HepG2 (cell line): ENCODE measurements at regions not wholly inside any gene's neighbourhood (a gene's known extent, or its start where the extent isn't known, plus 50 kb on each side); places are given as distances from the start of the nearest gene placed in this dataset.

ENCODE experiments used
- ATAC-seq: fragments of 200-7000 bp; cut with Tn5 transposase; 3 replicates; pipeline ENCODE4 v1.9.1; 2020; ENCODE audit warnings: mild to moderate bottlenecking, moderate library complexity
- BruUV-seq: library from RNA; stranded (reverse); fragments of 400-500 nt; replicated peaks from 2 replicates; lab custom pipeline; 2021; lab: Mats Ljungman, UMichigan
- CTCF ChIA-PET: fragments of 300-600 bp; formaldehyde crosslinking; extraction: SDS; loops from one replicate; lab custom pipeline; 2021; ENCODE audit warnings: low total read pairs, inconsistent platforms, low intra/inter-chr PET ratio; lab: Yijun Ruan, JAX
- POLR2A ChIA-PET: fragments of 350-600 bp; sonication (Branson Sonifier 250); formaldehyde crosslinking; loops from one replicate; lab custom pipeline; 2020; ENCODE audit warnings: antibody characterized with exemption, inconsistent platforms; lab: Yijun Ruan, JAX
- DNase-seq: peaks from one replicate; pipeline ENCODE4 v3.0.0-alpha.2; 2015; ENCODE audit warnings: low spot score
- FAIRE-seq: peaks from 3 replicates; lab custom pipeline; 2011; peaks lifted over from hg19 to GRCh38; lab: Jason Lieb, UNC
- H2AFZ ChIP-seq: one replicate; pipeline ENCODE4 v1.6.1; 2011; ENCODE audit warnings: low read length, inconsistent platforms
- H3K27ac ChIP-seq: fragments of 300-600 bp; 3 replicates; pipeline ENCODE4 v1.8.0; 2011; ENCODE audit warnings: mixed run types, mild to moderate bottlenecking, mixed read lengths, low read length, inconsistent platforms; ENCODE audit not compliant: insufficient read depth; ENCODE audit errors: extremely low read length
- H3K27me3 ChIP-seq, 2 experiments: fragments of 200-600 bp in 1 of 2; 2 replicates in 1 of 2; 3 replicates in 1 of 2; pipeline versions ENCODE4 v1.6.0 to v1.8.0; 2011; ENCODE audit warnings: low read length in 2 of 2, mild to moderate bottlenecking in 2 of 2, moderate library complexity in 2 of 2, inconsistent platforms in 1 of 2; ENCODE audit not compliant: insufficient read depth in 2 of 2, control insufficient read depth in 1 of 2
- H3K36me3 ChIP-seq, 2 experiments: fragments of 200-600 bp in 1 of 2; replicated peaks in 1 of 2; 2 replicates in 1 of 2; 3 replicates in 1 of 2; pipeline versions ENCODE4 v1.5.1 to v1.8.0; 2011; ENCODE audit warnings: low read length in 2 of 2, inconsistent platforms in 1 of 2; ENCODE audit not compliant: insufficient read depth in 2 of 2, control insufficient read depth in 1 of 2
- H3K4me1 ChIP-seq: 2 replicates; pipeline ENCODE4 v1.5.1; 2012; ENCODE audit warnings: low read length, inconsistent platforms; ENCODE audit not compliant: insufficient read depth
- H3K4me2 ChIP-seq: 2 replicates; pipeline ENCODE4 v1.6.0; 2011; ENCODE audit warnings: low read depth, low read length, inconsistent platforms
- H3K4me3 ChIP-seq, 3 experiments: fragments of 200-600 bp in 1 of 3; sonication (generic), shearing (Covaris generic) in 1 of 3; replicated peaks in 1 of 3; 2 replicates each; pipeline ENCODE4 v1.5.1; 2011 to 2016; ENCODE audit warnings: low read length in 3 of 3, inconsistent platforms in 2 of 3, low read depth in 2 of 3, mild to moderate bottlenecking in 2 of 3, control low read depth in 1 of 3, mixed read lengths in 1 of 3; ENCODE audit not compliant: insufficient read depth in 1 of 3
- H3K79me2 ChIP-seq: one replicate; pipeline ENCODE4 v1.6.1; 2011; ENCODE audit warnings: low read length, inconsistent platforms; ENCODE audit not compliant: insufficient read depth
- H3K9ac ChIP-seq: 2 replicates; pipeline ENCODE4 v1.6.0; 2011; ENCODE audit warnings: mild to moderate bottlenecking, low read depth, low read length, inconsistent platforms; ENCODE audit not compliant: insufficient read depth
- H3K9me3 ChIP-seq: 2 replicates; pipeline ENCODE4 v1.5.1; 2012; ENCODE audit warnings: mild to moderate bottlenecking, low read length
- H4K20me1 ChIP-seq: 2 replicates; pipeline ENCODE4 v1.6.0; 2011; ENCODE audit warnings: inconsistent platforms, mild to moderate bottlenecking, low read length, moderate library complexity; ENCODE audit not compliant: insufficient read depth
- CREB3 ChIP-seq: sonication (generic); formaldehyde crosslinking; IDR thresholded peaks from 2 replicates; pipeline ENCODE4 v1.5.0; 2020; ENCODE audit warnings: missing genetic modification reagents
- EED ChIP-seq: sonication (generic); formaldehyde crosslinking; IDR thresholded peaks from 2 replicates; pipeline ENCODE4 v1.5.0; 2020; ENCODE audit warnings: mild to moderate bottlenecking, missing genetic modification reagents
- GATA4 ChIP-seq: sonication (generic); IDR thresholded peaks from 2 replicates; pipeline ENCODE4 v1.6.1; 2016; ENCODE audit warnings: antibody characterized with exemption, low read depth, borderline replicate concordance
- HMGA1 ChIP-seq: sonication (generic); formaldehyde crosslinking; conservative IDR thresholded peaks from 2 replicates; pipeline ENCODE4 v1.4.0; 2020; ENCODE audit warnings: missing genetic modification reagents
- JARID2 ChIP-seq: sonication (generic); formaldehyde crosslinking; IDR thresholded peaks from 2 replicates; pipeline ENCODE4 v1.8.1; 2023; ENCODE audit warnings: missing genetic modification reagents, inconsistent platforms; ENCODE audit not compliant: insufficient replicate concordance
- KLF9 ChIP-seq: IDR thresholded peaks from 2 replicates; pipeline ENCODE4 v1.6.1; 2016; ENCODE audit warnings: low read depth
- THRA ChIP-seq: sonication (generic); formaldehyde crosslinking; IDR thresholded peaks from 2 replicates; pipeline ENCODE4 v1.4.0; 2020; ENCODE audit warnings: missing genetic modification reagents, borderline replicate concordance
- ZNF292 ChIP-seq: sonication (generic); formaldehyde crosslinking; IDR thresholded peaks from 2 replicates; pipeline ENCODE4 v1.8.1; 2022; ENCODE audit warnings: mild to moderate bottlenecking, low read depth, missing genetic modification reagents, borderline replicate concordance
- ZNF512 ChIP-seq: sonication (generic); formaldehyde crosslinking; IDR thresholded peaks from 2 replicates; pipeline ENCODE4 v1.4.0; 2020; ENCODE audit warnings: mild to moderate bottlenecking, missing genetic modification reagents
- ZNF530 ChIP-seq: sonication (generic); formaldehyde crosslinking; IDR thresholded peaks from 2 replicates; pipeline ENCODE4 v1.5.0; 2020; ENCODE audit warnings: low read depth, mild to moderate bottlenecking, missing genetic modification reagents
- ZNF660 ChIP-seq: sonication (generic); formaldehyde crosslinking; IDR thresholded peaks from 2 replicates; pipeline ENCODE4 v1.5.1; 2020; ENCODE audit warnings: mild to moderate bottlenecking, low read depth, missing genetic modification reagents, borderline replicate concordance
- ZNF777 ChIP-seq: sonication (generic); formaldehyde crosslinking; IDR thresholded peaks from 2 replicates; pipeline ENCODE4 v1.4.0; 2020; ENCODE audit warnings: missing genetic modification reagents
- ZZZ3 ChIP-seq: sonication (generic); formaldehyde crosslinking; IDR thresholded peaks from 2 replicates; pipeline ENCODE4 v1.4.0; 2020; ENCODE audit warnings: missing genetic modification reagents, mild to moderate bottlenecking, borderline replicate concordance
- WGBS: methylation state at CpG from one replicate; pipeline ENCODE4 v1.1.6; 2017; ENCODE audit warnings: low lambda C conversion rate; 5-methylcytosine and 5-hydroxymethylcytosine counted together
- in situ Hi-C: cut with HindIII; loops from 2 replicates; pipeline ENCODE4 v1.10.0; 2017; ENCODE audit warnings: low pct_unique_long_range_greater_than_20kb; ENCODE audit not compliant: extremely low pct_ligation_motif_present
- intact Hi-C: fragments of 100-400 bp; cut with micrococcal nuclease; formaldehyde crosslinking; loops from one replicate; pipeline ENCODE4 v1.10.0; 2022; ENCODE audit not compliant: unreplicated experiment
- TF ChIP-seq, protein P1 (sequence below): sonication (generic); formaldehyde crosslinking; conservative IDR thresholded peaks from 2 replicates; pipeline ENCODE4 v1.8.0; 2022; ENCODE audit warnings: mild to moderate bottlenecking, moderate library complexity, missing genetic modification reagents
- TF ChIP-seq, protein P2 (sequence below): sonication (generic); formaldehyde crosslinking; IDR thresholded peaks from 2 replicates; pipeline ENCODE4 v1.4.0; 2020; ENCODE audit warnings: mild to moderate bottlenecking, low read depth, missing genetic modification reagents
- TF ChIP-seq, protein P3 (sequence below): IDR thresholded peaks from 2 replicates; pipeline ENCODE4 v1.6.1; 2016; ENCODE audit warnings: mild to moderate bottlenecking

- Histone ChIP-seq H3K4me2 (no peak overlapping the region), H3K79me2 (no peaks in the 10 kb centered on the region), H2AFZ (no peak overlapping the region), H3K36me3 (no peaks in the 10 kb centered on the region), H3K27me3 (peaks cover 3 to 41% of the 10 kb centered on the region in 2 experiments; a peak in 4 of 5 replicates), H3K9me3 (no peaks in the 10 kb centered on the region), H3K4me3 (no peak overlapping the region), H4K20me1 (no peaks in the 10 kb centered on the region), H3K9ac (no peak overlapping the region), H3K4me1 (no peaks in the 10 kb centered on the region), H3K27ac (no peak overlapping the region)
- in situ Hi-C loops = no loop called here
- CTCF ChIA-PET = no interaction called here
- ATAC-seq = no peak
- WGBS = 8% methylated on average over 13 of the region's 15 CpGs
- POLR2A ChIA-PET = no interaction called here
- FAIRE-seq = no peak
- intact Hi-C loops = no loop called here
- BruUV-seq = no TSS peak
- no peak for DNase-seq
- TF ChIP-seq, protein P1, sequence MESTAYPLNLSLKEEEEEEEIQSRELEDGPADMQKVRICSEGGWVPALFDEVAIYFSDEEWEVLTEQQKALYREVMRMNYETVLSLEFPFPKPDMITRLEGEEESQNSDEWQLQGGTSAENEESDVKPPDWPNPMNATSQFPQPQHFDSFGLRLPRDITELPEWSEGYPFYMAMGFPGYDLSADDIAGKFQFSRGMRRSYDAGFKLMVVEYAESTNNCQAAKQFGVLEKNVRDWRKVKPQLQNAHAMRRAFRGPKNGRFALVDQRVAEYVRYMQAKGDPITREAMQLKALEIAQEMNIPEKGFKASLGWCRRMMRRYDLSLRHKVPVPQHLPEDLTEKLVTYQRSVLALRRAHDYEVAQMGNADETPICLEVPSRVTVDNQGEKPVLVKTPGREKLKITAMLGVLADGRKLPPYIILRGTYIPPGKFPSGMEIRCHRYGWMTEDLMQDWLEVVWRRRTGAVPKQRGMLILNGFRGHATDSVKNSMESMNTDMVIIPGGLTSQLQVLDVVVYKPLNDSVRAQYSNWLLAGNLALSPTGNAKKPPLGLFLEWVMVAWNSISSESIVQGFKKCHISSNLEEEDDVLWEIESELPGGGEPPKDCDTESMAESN (CRISPR knock-in tag) = no peak
- TF ChIP-seq ZNF660 (CRISPR knock-in tag) = no peak
- no peak for TF ChIP-seq JARID2
- no peak for TF ChIP-seq EED
- TF ChIP-seq CREB3 (CRISPR knock-in tag) = no peak
- TF ChIP-seq KLF9 (CRISPR knock-in tag) = no peak
- no peak for TF ChIP-seq GATA4
- TF ChIP-seq, protein P2, sequence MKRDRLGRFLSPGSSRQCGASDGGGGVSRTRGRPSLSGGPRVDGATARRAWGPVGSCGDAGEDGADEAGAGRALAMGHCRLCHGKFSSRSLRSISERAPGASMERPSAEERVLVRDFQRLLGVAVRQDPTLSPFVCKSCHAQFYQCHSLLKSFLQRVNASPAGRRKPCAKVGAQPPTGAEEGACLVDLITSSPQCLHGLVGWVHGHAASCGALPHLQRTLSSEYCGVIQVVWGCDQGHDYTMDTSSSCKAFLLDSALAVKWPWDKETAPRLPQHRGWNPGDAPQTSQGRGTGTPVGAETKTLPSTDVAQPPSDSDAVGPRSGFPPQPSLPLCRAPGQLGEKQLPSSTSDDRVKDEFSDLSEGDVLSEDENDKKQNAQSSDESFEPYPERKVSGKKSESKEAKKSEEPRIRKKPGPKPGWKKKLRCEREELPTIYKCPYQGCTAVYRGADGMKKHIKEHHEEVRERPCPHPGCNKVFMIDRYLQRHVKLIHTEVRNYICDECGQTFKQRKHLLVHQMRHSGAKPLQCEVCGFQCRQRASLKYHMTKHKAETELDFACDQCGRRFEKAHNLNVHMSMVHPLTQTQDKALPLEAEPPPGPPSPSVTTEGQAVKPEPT = no peak
- no peak for TF ChIP-seq ZNF292 (CRISPR knock-in tag)
- TF ChIP-seq ZNF530 (CRISPR knock-in tag) = no peak
- TF ChIP-seq ZNF512 (CRISPR knock-in tag) = no peak
- TF ChIP-seq, protein P3, sequence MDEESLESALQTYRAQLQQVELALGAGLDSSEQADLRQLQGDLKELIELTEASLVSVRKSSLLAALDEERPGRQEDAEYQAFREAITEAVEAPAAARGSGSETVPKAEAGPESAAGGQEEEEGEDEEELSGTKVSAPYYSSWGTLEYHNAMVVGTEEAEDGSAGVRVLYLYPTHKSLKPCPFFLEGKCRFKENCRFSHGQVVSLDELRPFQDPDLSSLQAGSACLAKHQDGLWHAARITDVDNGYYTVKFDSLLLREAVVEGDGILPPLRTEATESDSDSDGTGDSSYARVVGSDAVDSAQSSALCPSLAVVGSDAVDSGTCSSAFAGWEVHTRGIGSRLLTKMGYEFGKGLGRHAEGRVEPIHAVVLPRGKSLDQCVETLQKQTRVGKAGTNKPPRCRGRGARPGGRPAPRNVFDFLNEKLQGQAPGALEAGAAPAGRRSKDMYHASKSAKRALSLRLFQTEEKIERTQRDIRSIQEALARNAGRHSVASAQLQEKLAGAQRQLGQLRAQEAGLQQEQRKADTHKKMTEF = no peak
- TF ChIP-seq THRA (CRISPR knock-in tag) = no peak
- no peak for TF ChIP-seq HMGA1
- no peak for TF ChIP-seq ZNF777 (CRISPR knock-in tag)
- no peak for TF ChIP-seq ZZZ3
Measured at GRCh38 chr20:61135968-61136367, 116.1 kb upstream of the CDH4 start.
